ENCODE measurements at regions not wholly inside any gene's neighbourhood (a gene's known extent, or its start where the extent isn't known, plus 50 kb on each side); places are given as distances from the start of the nearest gene placed in this dataset.

DNA sequence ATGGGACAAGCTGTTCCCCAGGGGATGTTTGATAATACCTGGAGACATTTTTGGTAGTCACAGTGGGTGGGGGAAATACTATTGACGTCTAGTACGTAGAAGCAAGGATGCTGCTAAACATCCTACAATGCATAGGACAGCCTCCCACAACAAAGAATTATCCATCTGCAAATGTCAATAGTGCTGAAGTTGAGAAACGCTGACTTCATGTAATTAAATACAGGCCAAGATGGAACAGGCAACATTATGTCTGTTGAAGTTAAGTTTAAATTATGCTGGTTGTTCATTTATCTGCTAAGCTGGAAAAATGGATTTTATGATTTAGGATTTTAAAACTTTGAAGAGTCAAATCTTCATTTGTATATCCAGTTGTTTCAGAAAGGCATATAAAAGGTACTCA is 341.2 kb upstream of the DYNLRB2 start:
- no peaks in the 10 kb centered on the region for H3K36me3 ChIP-seq
- H3K4me1 ChIP-seq, result no peaks in the 10 kb centered on the region
- intact Hi-C loops (cut with DNase I), result no loop called here
- H3K27ac ChIP-seq, result no peak overlapping the region
- ATAC-seq (no peak), DNase-seq (no peak)
- no peak overlapping the region for H3K4me3 ChIP-seq
- TF ChIP-seq, protein P1, sequence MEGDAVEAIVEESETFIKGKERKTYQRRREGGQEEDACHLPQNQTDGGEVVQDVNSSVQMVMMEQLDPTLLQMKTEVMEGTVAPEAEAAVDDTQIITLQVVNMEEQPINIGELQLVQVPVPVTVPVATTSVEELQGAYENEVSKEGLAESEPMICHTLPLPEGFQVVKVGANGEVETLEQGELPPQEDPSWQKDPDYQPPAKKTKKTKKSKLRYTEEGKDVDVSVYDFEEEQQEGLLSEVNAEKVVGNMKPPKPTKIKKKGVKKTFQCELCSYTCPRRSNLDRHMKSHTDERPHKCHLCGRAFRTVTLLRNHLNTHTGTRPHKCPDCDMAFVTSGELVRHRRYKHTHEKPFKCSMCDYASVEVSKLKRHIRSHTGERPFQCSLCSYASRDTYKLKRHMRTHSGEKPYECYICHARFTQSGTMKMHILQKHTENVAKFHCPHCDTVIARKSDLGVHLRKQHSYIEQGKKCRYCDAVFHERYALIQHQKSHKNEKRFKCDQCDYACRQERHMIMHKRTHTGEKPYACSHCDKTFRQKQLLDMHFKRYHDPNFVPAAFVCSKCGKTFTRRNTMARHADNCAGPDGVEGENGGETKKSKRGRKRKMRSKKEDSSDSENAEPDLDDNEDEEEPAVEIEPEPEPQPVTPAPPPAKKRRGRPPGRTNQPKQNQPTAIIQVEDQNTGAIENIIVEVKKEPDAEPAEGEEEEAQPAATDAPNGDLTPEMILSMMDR (IDR thresholded peaks at IDR 0.05), result no peak
- H3K27me3 ChIP-seq, result no peaks in the 10 kb centered on the region
- no peaks in the 10 kb centered on the region for H3K9me3 ChIP-seq

DNA sequence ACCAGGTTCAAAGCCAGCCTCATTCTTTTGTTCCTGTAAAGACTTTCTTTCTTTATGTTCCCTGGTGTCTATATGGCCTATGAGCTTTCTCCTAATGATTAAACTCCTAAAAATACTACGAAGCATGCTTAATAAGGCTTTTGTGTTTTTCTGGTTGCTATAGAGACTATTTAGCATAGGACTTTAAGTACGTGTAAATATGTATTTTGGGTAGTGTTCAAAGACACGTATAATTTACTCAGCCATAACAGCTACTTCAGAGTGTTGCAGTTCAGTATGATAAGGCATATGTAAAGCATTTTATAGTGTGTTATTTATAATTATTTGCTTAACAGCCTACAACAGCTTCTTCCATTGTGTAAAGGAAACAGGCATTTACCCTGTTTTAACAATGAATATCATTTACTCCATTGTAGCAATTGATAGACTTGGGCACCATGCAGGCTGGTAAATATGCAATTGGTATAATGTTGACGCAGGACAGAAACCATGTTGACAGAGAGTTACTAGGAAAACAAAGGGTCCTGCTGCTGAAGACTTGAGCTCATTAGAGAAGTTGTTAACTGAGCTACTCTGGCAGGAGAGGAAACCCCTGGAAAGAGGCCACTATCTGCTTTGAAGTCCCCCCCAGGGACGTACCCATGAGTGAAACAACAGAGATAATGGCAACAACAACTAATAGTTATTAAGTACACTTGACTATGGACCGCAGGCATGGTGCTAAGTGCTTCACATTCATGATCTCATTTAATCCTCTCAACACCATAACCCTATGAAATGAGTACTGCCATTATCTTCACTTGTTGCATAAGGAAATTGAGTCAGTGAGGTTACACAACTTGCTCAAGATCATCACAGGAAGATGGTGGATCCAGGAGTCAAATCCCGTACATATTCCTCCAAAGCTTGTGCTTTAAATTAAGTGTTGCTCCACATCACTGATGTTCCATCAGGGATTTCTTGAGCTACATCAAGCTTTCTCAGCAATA is 342.2 kb upstream of the DYNLRB2 start:
- DNase-seq, result no peak

DNA sequence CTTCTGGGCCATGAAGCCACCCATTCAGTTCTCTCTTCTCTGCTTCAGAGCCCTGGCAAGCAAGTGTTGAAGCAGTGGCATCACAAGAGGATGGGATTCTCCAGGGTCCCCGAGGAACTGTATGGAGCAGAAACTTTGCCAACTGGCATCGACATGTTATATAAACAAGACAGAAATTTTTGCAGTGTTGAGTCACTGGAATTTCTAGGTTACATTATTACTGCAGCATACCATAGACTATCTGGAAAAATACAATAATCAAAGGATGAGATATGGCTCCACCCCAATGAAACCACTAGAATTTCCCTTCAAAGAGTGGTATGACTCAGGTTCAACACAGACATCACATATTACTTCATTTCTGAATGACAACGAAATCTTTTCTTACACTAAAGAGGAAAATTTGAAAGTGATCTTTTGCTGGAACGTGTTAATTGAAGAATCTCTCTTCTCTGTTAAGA is 343.0 kb upstream of the DYNLRB2 start:
- H3K27ac ChIP-seq, result no peak overlapping the region
- no peaks in the 10 kb centered on the region for H3K9me3 ChIP-seq
- ATAC-seq (no peak), DNase-seq (no peak)
- intact Hi-C loops (cut with DNase I), result no loop called here
- H3K36me3 ChIP-seq, result no peaks in the 10 kb centered on the region
- H3K4me1 ChIP-seq, result no peaks in the 10 kb centered on the region
- H3K4me3 ChIP-seq, result no peak overlapping the region
- no peaks in the 10 kb centered on the region for H3K27me3 ChIP-seq
- TF ChIP-seq, protein P1 (IDR thresholded peaks at IDR 0.05), result no peak

More for the DNA sequence above, 342.2 kb upstream of the DYNLRB2 start:
- TF ChIP-seq, protein P1 (IDR thresholded peaks at IDR 0.05), result no peak
- H3K4me1 ChIP-seq, result no peaks in the 10 kb centered on the region
- H3K9me3 ChIP-seq, result no peaks in the 10 kb centered on the region
- H3K27ac ChIP-seq, result no peak overlapping the region
- ATAC-seq, result no peak
- H3K4me3 ChIP-seq, result no peak overlapping the region
- H3K27me3 ChIP-seq, result no peaks in the 10 kb centered on the region
- H3K36me3 ChIP-seq, result no peaks in the 10 kb centered on the region
- intact Hi-C loops (cut with DNase I), result no loop called here

GRCh38 chr16:80191928-80192327 is 348.9 kb upstream of the DYNLRB2 start:
- no peaks in the 10 kb centered on the region for H3K36me3 ChIP-seq
- intact Hi-C loops (cut with DNase I), result no loop called here
- no peak for ATAC-seq
- no peak overlapping the region for H3K27ac ChIP-seq
- no peak for DNase-seq
- TF ChIP-seq, protein P1 (IDR thresholded peaks at IDR 0.05), result no peak
- no peak overlapping the region for H3K4me3 ChIP-seq
- no peaks in the 10 kb centered on the region for H3K4me1 ChIP-seq
- no peaks in the 10 kb centered on the region for H3K27me3 ChIP-seq
- H3K9me3 ChIP-seq, result no peaks in the 10 kb centered on the region

GRCh38 chr16:80189476-80190175 is 351.2 kb upstream of the DYNLRB2 start:
- no peaks in the 10 kb centered on the region for H3K27me3 ChIP-seq
- H3K27ac ChIP-seq, result no peak overlapping the region
- no peak overlapping the region for H3K4me3 ChIP-seq
- no peaks in the 10 kb centered on the region for H3K9me3 ChIP-seq
- H3K4me1 ChIP-seq, result no peaks in the 10 kb centered on the region
- intact Hi-C loops (cut with DNase I), result no loop called here
- H3K36me3 ChIP-seq, result no peaks in the 10 kb centered on the region
- TF ChIP-seq, protein P1 (IDR thresholded peaks at IDR 0.05), result no peak
- no peak for ATAC-seq
- no peak for DNase-seq

All from upper lobe of right lung (tissue), 1 donor.